K562 (cell line): ENCODE measurements at regions not wholly inside any gene's neighbourhood (a gene's known extent, or its start where the extent isn't known, plus 50 kb on each side); places are given as distances from the start of the nearest gene placed in this dataset.
A peak's percentile ranks its signal among the peaks of the same experiment; 100 is the strongest.

ENCODE experiments used
- ATAC-seq: fragments of 200-7000 bp; cut with Tn5 transposase; 3 replicates; pipeline ENCODE4 v1.9.1; 2020; ENCODE audit warnings: moderate library complexity
- BruUV-seq: library from RNA; stranded (reverse); fragments of 400-500 nt; replicated peaks from 2 replicates; lab custom pipeline; 2021; lab: Mats Ljungman, UMichigan
- CTCF ChIA-PET: fragments of 300-600 bp; formaldehyde crosslinking; extraction: SDS; loops from one replicate; lab custom pipeline; 2021; ENCODE audit warnings: low intra/inter-chr PET ratio; lab: Yijun Ruan, JAX
- POLR2A ChIA-PET: fragments of 300-600, 350-650 bp; sonication (Branson Sonifier 250); formaldehyde crosslinking; extraction: SDS; loops from one replicate; lab custom pipeline; 2021; ENCODE audit warnings: antibody characterized with exemption, inconsistent platforms; lab: Yijun Ruan, JAX
- DNase-seq, 4 experiments: peaks; one replicate each; pipeline versions ENCODE4 v3.0.0 to v3.0.0-alpha.2; 2011 to 2018; ENCODE audit warnings: low spot score in 3 of 4, mixed read lengths in 3 of 4; ENCODE audit errors: extremely low read depth in 1 of 4
- FAIRE-seq: peaks from 2 replicates; lab custom pipeline; 2011; peaks lifted over from hg19 to GRCh38; lab: Jason Lieb, UNC
- H2AFZ ChIP-seq: 2 replicates; pipeline ENCODE4 v1.6.0; 2011; ENCODE audit warnings: low read depth, low read length, control low read depth, inconsistent platforms
- H3K27ac ChIP-seq: fragments of 200-600 bp; 3 replicates; pipeline ENCODE4 v1.8.0; 2011; ENCODE audit warnings: low read depth, mild to moderate bottlenecking, control low read depth, inconsistent platforms, low read length, moderate library complexity, mixed read lengths; ENCODE audit errors: extremely low read depth
- H3K27me3 ChIP-seq, 2 experiments: fragments of 300-600 bp in 1 of 2; 2 replicates in 1 of 2; 3 replicates in 1 of 2; pipeline versions ENCODE4 v1.6.0 to v1.8.0; 2011; ENCODE audit warnings: inconsistent platforms in 2 of 2, low read length in 2 of 2, mild to moderate bottlenecking in 1 of 2, mixed read lengths in 1 of 2, moderate library complexity in 1 of 2; ENCODE audit not compliant: control insufficient read depth in 2 of 2, insufficient read depth in 2 of 2
- H3K36me3 ChIP-seq: fragments of 300-600 bp; 3 replicates; pipeline ENCODE4 v1.8.0; 2011; ENCODE audit warnings: mild to moderate bottlenecking, low read length, inconsistent platforms; ENCODE audit not compliant: control insufficient read depth, insufficient read depth
- H3K4me1 ChIP-seq, 2 experiments: fragments of 200-600 bp in 1 of 2; replicated peaks in 1 of 2; 2 replicates in 1 of 2; 3 replicates in 1 of 2; pipeline versions ENCODE4 v1.5.1 to v1.8.0; 2011; ENCODE audit warnings: inconsistent platforms in 2 of 2, low read length in 2 of 2, mild to moderate bottlenecking in 1 of 2, mixed read lengths in 1 of 2, moderate library complexity in 1 of 2; ENCODE audit not compliant: control insufficient read depth in 2 of 2, insufficient read depth in 2 of 2
- H3K4me2 ChIP-seq: 2 replicates; pipeline ENCODE4 v1.6.1; 2011; ENCODE audit warnings: low read length, control low read depth, inconsistent platforms, mixed read lengths; ENCODE audit not compliant: insufficient read depth
- H3K4me3 ChIP-seq: fragments of 200-600 bp; sonication (generic), shearing (Covaris generic); 2 replicates; pipeline ENCODE4 v1.5.1; 2016; ENCODE audit warnings: control low read depth, inconsistent platforms
- H3K79me2 ChIP-seq: fragments of 200-600 bp; 3 replicates; pipeline ENCODE4 v1.8.0; 2011; ENCODE audit warnings: low read length, inconsistent platforms; ENCODE audit not compliant: control insufficient read depth, insufficient read depth
- H3K9ac ChIP-seq, 2 experiments: 2 replicates each; pipeline versions ENCODE4 v1.6.0 to v1.6.1; 2011; ENCODE audit warnings: low read depth in 2 of 2, low read length in 2 of 2, control low read depth in 1 of 2, inconsistent platforms in 1 of 2, mild to moderate bottlenecking in 1 of 2, mixed read lengths in 1 of 2; ENCODE audit not compliant: insufficient read depth in 1 of 2
- H3K9me1 ChIP-seq: one replicate; pipeline ENCODE4 v1.6.0; 2011; ENCODE audit warnings: inconsistent platforms, mild to moderate bottlenecking, low read length, moderate library complexity; ENCODE audit not compliant: control insufficient read depth, insufficient read depth
- H3K9me3 ChIP-seq: replicated peaks from 2 replicates; pipeline ENCODE4 v1.5.1; 2011; ENCODE audit warnings: low read depth, low read length, inconsistent platforms; ENCODE audit not compliant: control insufficient read depth, insufficient read depth
- H4K20me1 ChIP-seq: replicated peaks from 2 replicates; pipeline ENCODE4 v1.6.1; 2011; ENCODE audit warnings: low read length, inconsistent platforms, mixed read lengths; ENCODE audit not compliant: control insufficient read depth, insufficient read depth
- ADNP ChIP-seq: fragments of 200-800 bp; sonication (Bioruptor generic); IDR thresholded peaks from 2 replicates; pipeline ENCODE4 v1.6.1; 2016; ENCODE audit warnings: missing genetic modification characterization, missing compliant biosample characterization
- CAMTA2 ChIP-seq: fragments of 250-450 bp; sonication (Bioruptor Pico); conservative IDR thresholded peaks from 2 replicates; pipeline ENCODE4 v1.5.1; 2022
- HINFP ChIP-seq: fragments of 450-650 bp; conservative IDR thresholded peaks from 2 replicates; pipeline ENCODE4 v1.6.1; 2016; ENCODE audit warnings: missing genetic modification characterization, low read depth, mild to moderate bottlenecking, control low read depth, missing compliant biosample characterization
- NR2C1 ChIP-seq, 2 experiments: fragments of 450-650 bp; IDR thresholded peaks; 2 replicates each; pipeline ENCODE4 v1.6.1; 2017; ENCODE audit warnings: mild to moderate bottlenecking in 2 of 2, antibody characterized with exemption in 1 of 2, inconsistent platforms in 1 of 2, missing compliant biosample characterization in 1 of 2, missing genetic modification characterization in 1 of 2
- TBP ChIP-seq: optimal IDR thresholded peaks from 2 replicates; pipeline ENCODE3; 2011; ENCODE audit warnings: low read depth, low read length, improper control_type of control experiment
- TGIF2 ChIP-seq: sonication (generic); formaldehyde crosslinking; IDR thresholded peaks from 2 replicates; pipeline ENCODE4 v1.8.1; 2022; ENCODE audit warnings: mild to moderate bottlenecking, missing genetic modification reagents, moderate library complexity
- ZBTB40 ChIP-seq, 2 experiments: fragments of 450-650 bp in 1 of 2; sonication (generic) in 1 of 2; formaldehyde crosslinking in 1 of 2; IDR thresholded peaks; 2 replicates each; pipeline versions ENCODE4 v1.7.1 to v1.9.0; 2016 to 2022; ENCODE audit warnings: inconsistent platforms in 1 of 2, mild to moderate bottlenecking in 1 of 2, missing genetic modification reagents in 1 of 2
- ZNF584 ChIP-seq: fragments of 200-800 bp; sonication (Bioruptor generic); IDR thresholded peaks from 2 replicates; pipeline ENCODE4 v1.6.1; 2016; ENCODE audit warnings: low read depth, mild to moderate bottlenecking, missing genetic modification characterization, missing compliant biosample characterization
- WGBS: fragments of 100-300 bp; shearing (Covaris generic); methylation state at CpG from one replicate; pipeline ENCODE4 v1.1.6; 2016; ENCODE audit warnings: low coverage, mixed read lengths; ENCODE audit not compliant: insufficient coverage; ENCODE audit errors: missing lambda C conversion rate; 5-methylcytosine and 5-hydroxymethylcytosine counted together
- in situ Hi-C: fragments of 300-500 bp; cut with MboI; formaldehyde crosslinking; loops from 4 replicates; pipeline ENCODE4 v1.15.0; 2018; ENCODE audit warnings: inconsistent platforms, mixed read lengths
- intact Hi-C: fragments of 100-400 bp; cut with micrococcal nuclease; formaldehyde crosslinking; loops from 2 replicates; pipeline ENCODE4 v1.14.2; 2022

- no peak for TF ChIP-seq TGIF2 (CRISPR knock-in tag)
- TF ChIP-seq CAMTA2: no peak
- TF ChIP-seq ZNF584 (CRISPR knock-in tag): no peak
- TF ChIP-seq NR2C1 (IDR thresholded peaks at IDR 0.05): no peak
- TF ChIP-seq NR2C1 (tag; IDR thresholded peaks at IDR 0.05): no peak
These were observed 205.0 kb upstream of the TET2 start (continued) for GRCh38 chr4:104941661-104942062.

GRCh38 chr4:104942990-104943743 is 203.5 kb upstream of the TET2 start:
- Histone ChIP-seq H2AFZ (no peak overlapping the region), H3K9me1 (no peaks in the 10 kb centered on the region), H3K4me1 (no peaks in the 10 kb centered on the region), H4K20me1 (no peaks in the 10 kb centered on the region), H3K27me3 (no peaks in the 10 kb centered on the region), H3K79me2 (no peaks in the 10 kb centered on the region), H3K4me2 (no peak overlapping the region), H3K9ac (no peak overlapping the region), H3K4me3 (no peak overlapping the region), H3K36me3 (no peaks in the 10 kb centered on the region), H3K27ac (no peak overlapping the region), H3K9me3 (no peaks in the 10 kb centered on the region)
- ChIA-PET CTCF (no interaction called here), POLR2A (no interaction called here)
- DNase-seq (no peak), FAIRE-seq (no peak), ATAC-seq (no peak)
- in situ Hi-C loops (no loop called here), intact Hi-C loops (no loop called here)
- whole genome bisulfite sequencing: 0% methylated on average over 6 of the region's 6 CpGs
- no TSS peak for BruUV-seq
- TF ChIP-seq ZBTB40 (IDR thresholded peaks at IDR 0.05) (no peak), ZBTB40 (CRISPR knock-in tag; IDR thresholded peaks at IDR 0.05) (peak; percentile 73), HINFP (no peak), ADNP (tag) (no peak), TBP (no peak)
